Central memory CD8-positive, alpha-beta T cell (primary cell): ENCODE measurements at regions not wholly inside any gene's neighbourhood (a gene's known extent, or its start where the extent isn't known, plus 50 kb on each side); places are given as distances from the start of the nearest gene placed in this dataset.

Experiments
- ATAC-seq: fragments of 150-1000 bp; cut with Tn5 transposase; replicated peaks from 2 replicates; pipeline ENCODE4 v1.10.0; 2022; ENCODE audit warnings: mild to moderate bottlenecking, moderate FRiP score, moderate number of reproducible peaks; ENCODE audit not compliant: poor library complexity, severe bottlenecking; ENCODE audit errors: extremely low read depth
- DNase-seq, 2 donors: peaks; one replicate each; pipeline ENCODE4 v3.0.0; 2021; ENCODE audit warnings: low spot score in 2 of 2
- H3K27ac Mint-ChIP-seq: one replicate; pipeline ENCODE4 v1.8.0; 2022; ENCODE audit warnings: low read depth, mild to moderate bottlenecking, moderate library complexity, mixed read lengths
- H3K27me3 Mint-ChIP-seq: one replicate; pipeline ENCODE4 v1.8.0; 2022; ENCODE audit warnings: mixed read lengths
- H3K36me3 Mint-ChIP-seq: one replicate; pipeline ENCODE4 v1.8.0; 2022; ENCODE audit warnings: mild to moderate bottlenecking, moderate library complexity, mixed read lengths; ENCODE audit not compliant: insufficient read depth
- H3K4me1 Mint-ChIP-seq: one replicate; pipeline ENCODE4 v1.8.0; 2022; ENCODE audit warnings: mixed read lengths
- H3K4me3 Mint-ChIP-seq: one replicate; pipeline ENCODE4 v1.8.0; 2022; ENCODE audit warnings: mild to moderate bottlenecking, moderate library complexity, mixed read lengths
- H3K9me3 Mint-ChIP-seq: one replicate; pipeline ENCODE4 v1.8.0; 2022; ENCODE audit warnings: mixed read lengths

- no peak for DNase-seq
- no peak overlapping the region for H3K27ac Mint-ChIP-seq
- no peak for ATAC-seq
- no peaks in the 10 kb centered on the region for H3K27me3 Mint-ChIP-seq
- H3K9me3 Mint-ChIP-seq = peaks cover 11% of the 10 kb centered on the region
- H3K36me3 Mint-ChIP-seq = no peaks in the 10 kb centered on the region
- H3K4me1 Mint-ChIP-seq = no peaks in the 10 kb centered on the region
- no peak overlapping the region for H3K4me3 Mint-ChIP-seq
These were observed 1191.0 kb downstream of the SLITRK5 start for GRCh38 chr13:88862095-88862620.

DNA sequence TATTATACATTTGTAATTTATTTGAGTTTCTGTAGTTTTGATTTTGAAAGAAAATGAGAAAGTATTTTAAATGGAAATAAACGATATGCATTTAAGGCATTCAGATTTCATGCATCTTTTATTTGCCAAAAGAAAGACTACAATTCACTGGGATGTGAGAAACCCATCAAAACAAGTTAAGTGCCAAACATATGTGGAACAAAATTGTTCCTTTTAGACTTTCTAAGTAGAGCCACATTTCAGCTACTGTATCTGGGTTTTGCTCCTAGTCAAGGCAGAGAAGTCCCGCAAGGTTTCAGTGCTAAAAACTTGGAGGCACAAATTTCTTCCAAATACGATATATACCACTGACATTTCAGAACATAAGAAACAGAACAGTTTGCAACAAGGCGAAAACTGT is 1191.9 kb downstream of the SLITRK5 start:
- H3K27ac Mint-ChIP-seq = no peak overlapping the region
- H3K4me1 Mint-ChIP-seq = no peaks in the 10 kb centered on the region
- H3K4me3 Mint-ChIP-seq = no peak overlapping the region
- DNase-seq (no peak), ATAC-seq (no peak)
- no peaks in the 10 kb centered on the region for H3K27me3 Mint-ChIP-seq
- no peaks in the 10 kb centered on the region for H3K36me3 Mint-ChIP-seq
- H3K9me3 Mint-ChIP-seq = peaks cover 5% of the 10 kb centered on the region

DNA sequence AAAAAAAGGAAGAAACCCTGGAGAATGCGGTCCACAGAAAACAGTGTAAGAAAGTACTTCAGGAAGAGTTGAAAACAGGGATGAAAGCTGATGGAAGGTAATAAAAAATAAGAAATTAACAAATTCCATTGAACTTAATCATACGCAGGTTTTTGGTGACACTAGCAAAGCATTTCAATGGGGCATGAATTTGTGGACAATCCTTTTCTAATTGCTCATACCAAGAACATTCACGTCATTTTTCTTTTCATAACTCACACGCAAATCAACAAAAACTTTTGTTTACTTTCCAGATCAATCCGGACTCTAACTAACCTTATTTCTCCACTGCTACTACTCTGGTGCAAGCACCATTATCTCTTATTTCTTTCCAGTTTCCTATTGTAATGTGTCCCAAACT is 1195.0 kb downstream of the SLITRK5 start:
- Mint-ChIP-seq H3K4me3 (no peak overlapping the region), H3K27ac (no peak overlapping the region), H3K27me3 (no peaks in the 10 kb centered on the region), H3K36me3 (no peaks in the 10 kb centered on the region), H3K9me3 (peaks cover 5% of the 10 kb centered on the region), H3K4me1 (no peaks in the 10 kb centered on the region)
- DNase-seq (no peak), ATAC-seq (no peak)

- DNase-seq (no peak), ATAC-seq (no peak)
- Mint-ChIP-seq H3K27ac (no peak overlapping the region), H3K9me3 (peaks cover 11% of the 10 kb centered on the region), H3K4me1 (no peaks in the 10 kb centered on the region), H3K4me3 (no peak overlapping the region), H3K27me3 (no peaks in the 10 kb centered on the region), H3K36me3 (no peaks in the 10 kb centered on the region)
These were observed 1212.6 kb downstream of the SLITRK5 start for GRCh38 chr13:88883741-88884140.

DNA sequence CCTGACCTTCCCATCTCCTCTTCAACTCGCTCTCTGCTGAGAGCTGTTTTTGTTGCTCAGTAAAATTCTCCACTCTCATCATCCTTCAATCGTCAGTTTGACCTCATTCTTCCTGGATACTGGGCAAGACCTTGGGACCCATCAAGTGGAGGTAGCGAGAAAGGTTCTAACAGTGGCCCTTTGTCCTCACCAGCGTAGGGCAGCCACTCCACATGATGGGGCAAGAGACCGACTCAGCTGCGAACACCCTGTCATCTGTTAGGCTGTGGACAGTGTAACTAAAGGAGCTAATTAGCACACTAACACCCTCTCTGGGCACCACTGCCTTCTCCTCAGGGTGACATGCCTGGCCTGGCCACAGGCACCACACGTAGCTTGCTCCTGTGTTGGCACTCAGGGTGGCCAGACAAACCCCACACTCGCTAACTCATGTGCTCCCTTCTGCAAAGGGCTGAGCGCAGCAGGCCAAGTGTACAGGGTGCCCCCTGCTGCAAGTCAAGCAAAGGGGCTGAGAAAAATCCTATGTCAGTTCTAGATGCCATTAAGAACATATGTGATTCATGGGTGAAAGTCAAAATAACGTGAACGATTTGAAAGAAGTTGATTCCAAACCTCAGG is 1216.0 kb downstream of the SLITRK5 start:
- DNase-seq (no peak), ATAC-seq (no peak)
- Mint-ChIP-seq H3K36me3 (no peaks in the 10 kb centered on the region), H3K27ac (no peak overlapping the region), H3K4me1 (no peaks in the 10 kb centered on the region), H3K27me3 (no peaks in the 10 kb centered on the region), H3K9me3 (peaks cover 5% of the 10 kb centered on the region), H3K4me3 (no peak overlapping the region)

GRCh38 chr13:88895261-88895941 is 1224.2 kb downstream of the SLITRK5 start:
- Mint-ChIP-seq H3K36me3 (no peaks in the 10 kb centered on the region), H3K4me3 (no peak overlapping the region), H3K4me1 (no peaks in the 10 kb centered on the region), H3K9me3 (peaks cover 12% of the 10 kb centered on the region), H3K27ac (no peak overlapping the region), H3K27me3 (no peaks in the 10 kb centered on the region)
- ATAC-seq (no peak), DNase-seq (no peak)

DNA sequence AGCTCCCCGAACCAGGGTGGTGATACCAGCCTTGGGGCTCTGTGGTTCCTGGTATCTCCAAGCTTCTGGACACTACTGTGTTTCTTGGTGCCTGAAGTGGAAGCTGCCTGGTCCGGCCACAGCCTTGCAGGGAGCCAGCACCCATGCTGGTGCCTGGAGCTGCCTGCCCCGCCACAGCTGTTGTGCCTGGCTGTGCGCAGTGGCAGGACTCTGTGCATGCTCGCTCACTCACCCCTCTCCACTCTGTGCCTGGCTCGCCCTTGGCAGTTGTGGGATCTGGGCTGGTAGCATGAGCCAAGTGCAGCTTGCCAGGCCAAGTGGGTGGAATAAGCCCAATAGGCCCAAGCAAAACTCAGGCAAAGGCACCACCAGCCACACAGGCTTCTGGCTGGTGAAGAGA is 1225.3 kb downstream of the SLITRK5 start:
- Mint-ChIP-seq H3K9me3 (peaks cover 13% of the 10 kb centered on the region), H3K4me1 (no peaks in the 10 kb centered on the region), H3K27me3 (no peaks in the 10 kb centered on the region), H3K4me3 (no peak overlapping the region), H3K27ac (no peak overlapping the region), H3K36me3 (no peaks in the 10 kb centered on the region)
- no peak for ATAC-seq
- no peak for DNase-seq

- no peak for DNase-seq
- peaks cover 11% of the 10 kb centered on the region for H3K9me3 Mint-ChIP-seq
- H3K27me3 Mint-ChIP-seq = no peaks in the 10 kb centered on the region
- H3K27ac Mint-ChIP-seq = no peak overlapping the region
- no peaks in the 10 kb centered on the region for H3K36me3 Mint-ChIP-seq
- no peak for ATAC-seq
- H3K4me3 Mint-ChIP-seq = no peak overlapping the region
- no peaks in the 10 kb centered on the region for H3K4me1 Mint-ChIP-seq
These were observed 1237.8 kb downstream of the SLITRK5 start for GRCh38 chr13:88908961-88909441.

GRCh38 chr13:88919970-88920628 is 1248.9 kb downstream of the SLITRK5 start:
- Mint-ChIP-seq H3K4me1 (no peaks in the 10 kb centered on the region), H3K36me3 (no peaks in the 10 kb centered on the region), H3K27ac (no peak overlapping the region), H3K27me3 (no peaks in the 10 kb centered on the region), H3K4me3 (no peak overlapping the region), H3K9me3 (peaks cover 20% of the 10 kb centered on the region)
- ATAC-seq (peak; percentile 59), DNase-seq (no peak)

- DNase-seq = no peak
- ATAC-seq = no peak
- Mint-ChIP-seq H3K4me3 (no peak overlapping the region), H3K36me3 (peaks cover 2% of the 10 kb centered on the region), H3K9me3 (peaks cover 11% of the 10 kb centered on the region), H3K4me1 (no peaks in the 10 kb centered on the region), H3K27me3 (no peaks in the 10 kb centered on the region), H3K27ac (no peak overlapping the region)
These were observed 1254.8 kb downstream of the SLITRK5 start for GRCh38 chr13:88925954-88926353.

DNA sequence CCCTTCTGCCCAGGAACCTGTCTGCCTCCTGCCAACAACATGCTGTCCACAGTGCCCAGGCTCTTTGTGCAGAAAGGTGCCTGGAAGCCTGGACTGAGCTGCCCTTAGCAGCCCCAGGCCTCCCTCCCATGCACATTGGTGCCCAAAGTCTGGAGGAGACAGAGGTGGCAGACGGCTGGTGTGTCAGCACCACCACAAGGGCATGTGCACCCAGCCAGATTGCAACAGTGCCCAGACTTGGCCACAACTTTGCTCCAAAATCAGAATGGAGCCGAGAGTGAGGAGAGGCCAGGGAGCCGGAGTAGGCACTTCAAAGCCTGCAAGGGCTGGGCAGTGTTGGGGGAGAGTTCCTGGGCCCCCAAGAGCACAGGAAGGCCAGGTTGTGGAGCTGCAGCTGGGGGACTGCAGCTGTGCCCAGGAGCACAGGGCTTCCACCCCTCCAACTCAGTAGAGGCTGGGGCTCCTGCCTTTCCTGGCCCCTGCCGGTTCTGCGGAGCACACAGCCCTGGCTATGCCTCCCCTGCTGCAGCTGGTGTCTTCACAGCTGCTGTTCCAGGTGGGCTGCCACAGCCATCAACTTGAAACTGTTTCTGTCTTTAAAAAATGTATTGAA is 1255.8 kb downstream of the SLITRK5 start:
- no peak overlapping the region for H3K4me3 Mint-ChIP-seq
- peaks cover 2% of the 10 kb centered on the region for H3K36me3 Mint-ChIP-seq
- ATAC-seq (no peak), DNase-seq (no peak)
- no peaks in the 10 kb centered on the region for H3K4me1 Mint-ChIP-seq
- peaks cover 5% of the 10 kb centered on the region for H3K9me3 Mint-ChIP-seq
- no peak overlapping the region for H3K27ac Mint-ChIP-seq
- no peaks in the 10 kb centered on the region for H3K27me3 Mint-ChIP-seq

DNA sequence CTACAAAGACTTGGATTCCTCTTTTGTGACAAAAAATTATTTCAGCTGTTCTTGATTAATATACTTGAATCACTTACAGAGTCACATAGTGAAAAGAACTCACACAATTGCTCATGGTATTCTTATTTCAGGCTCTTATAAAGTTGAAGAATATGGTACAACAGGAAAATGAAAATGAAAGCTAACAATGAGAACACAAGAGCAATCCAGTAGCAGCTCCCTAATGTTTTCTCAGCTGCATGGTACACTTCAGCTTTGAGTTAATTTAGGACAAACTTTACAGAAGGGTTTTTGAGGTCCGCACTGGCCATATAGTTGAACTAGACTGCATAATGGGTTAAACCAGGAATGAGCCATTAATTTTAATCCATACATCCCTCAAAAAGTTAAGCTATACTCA is 1261.8 kb downstream of the SLITRK5 start:
- DNase-seq (no peak), ATAC-seq (no peak)
- Mint-ChIP-seq H3K9me3 (peaks cover under 1% of the 10 kb centered on the region), H3K4me1 (no peaks in the 10 kb centered on the region), H3K27ac (no peak overlapping the region), H3K4me3 (no peak overlapping the region), H3K27me3 (no peaks in the 10 kb centered on the region), H3K36me3 (no peaks in the 10 kb centered on the region)
